SK-N-SH (cell line): ENCODE measurements at regions not wholly inside any gene's neighbourhood (a gene's known extent, or its start where the extent isn't known, plus 50 kb on each side); places are given as distances from the start of the nearest gene placed in this dataset.

ENCODE experiments used
- CTCF ChIA-PET: fragments of 300-600, 350-600 bp; formaldehyde crosslinking; extraction: SDS; loops from one replicate; lab custom pipeline; 2021; lab: Yijun Ruan, JAX
- POLR2A ChIA-PET: fragments of 350-600 bp; sonication (Branson Sonifier 250); formaldehyde crosslinking; extraction: SDS; loops from one replicate; lab custom pipeline; 2020; ENCODE audit warnings: antibody characterized with exemption, inconsistent platforms; lab: Yijun Ruan, JAX
- DNase-seq: peaks from one replicate; pipeline ENCODE4 v3.0.0; 2012
- H2AFZ ChIP-seq: fragments of 200-600 bp; sonication (generic); 2 replicates; pipeline ENCODE4 v1.8.1; 2016; ENCODE audit warnings: antibody characterized with exemption, mild to moderate bottlenecking, low read depth
- H3F3A ChIP-seq: fragments of 200-600 bp; sonication (generic); replicated peaks from 2 replicates; pipeline ENCODE3; 2016; ENCODE audit warnings: antibody characterized with exemption, mild to moderate bottlenecking; ENCODE audit not compliant: insufficient read depth
- H3K27ac ChIP-seq, 2 experiments: fragments of 200-500 bp in 1 of 2; fragments of 200-600 bp in 1 of 2; sonication (Bioruptor generic) in 1 of 2; sonication (generic), shearing (Covaris generic) in 1 of 2; 2 replicates each; pipeline versions ENCODE4 v1.5.1 to v1.6.1; 2014 to 2016; ENCODE audit warnings: low read depth in 2 of 2, inconsistent platforms in 1 of 2, low read length in 1 of 2, mild to moderate bottlenecking in 1 of 2, mixed read lengths in 1 of 2
- H3K27me3 ChIP-seq: fragments of 200-600 bp; sonication (generic), shearing (Covaris generic); 2 replicates; pipeline ENCODE4 v1.6.1; 2016; ENCODE audit warnings: mixed run types; ENCODE audit not compliant: insufficient read depth
- H3K36me3 ChIP-seq, 2 experiments: fragments of 200-500 bp in 1 of 2; fragments of 200-600 bp in 1 of 2; sonication (Bioruptor generic) in 1 of 2; sonication (generic) in 1 of 2; replicated peaks in 1 of 2; 2 replicates each; pipeline versions ENCODE3 to v1.5.1; 2014 to 2016; ENCODE audit warnings: low read length in 1 of 2, mild to moderate bottlenecking in 1 of 2; ENCODE audit not compliant: insufficient read depth in 2 of 2, control insufficient read depth in 1 of 2
- H3K4me1 ChIP-seq, 2 experiments: fragments of 200-500 bp in 1 of 2; fragments of 200-600 bp in 1 of 2; sonication (Bioruptor generic) in 1 of 2; sonication (generic), shearing (Covaris generic) in 1 of 2; 2 replicates each; pipeline versions ENCODE4 v1.5.1 to v1.6.1; 2014 to 2016; ENCODE audit warnings: low read depth in 1 of 2, low read length in 1 of 2, mixed run types in 1 of 2; ENCODE audit not compliant: insufficient read depth in 2 of 2, control insufficient read depth in 1 of 2
- H3K4me2 ChIP-seq: fragments of 200-600 bp; sonication (generic), shearing (Covaris generic); 2 replicates; pipeline ENCODE4 v1.6.1; 2017; ENCODE audit warnings: mixed run types
- H3K4me3 ChIP-seq, 2 experiments: fragments of 200-500 bp in 1 of 2; fragments of 200-600 bp in 1 of 2; sonication (Bioruptor generic) in 1 of 2; sonication (generic), shearing (Covaris generic) in 1 of 2; 2 replicates each; pipeline versions ENCODE4 v1.5.1 to v1.8.1; 2014 to 2016; ENCODE audit warnings: low read depth in 2 of 2, inconsistent platforms in 1 of 2, low read length in 1 of 2, mild to moderate bottlenecking in 1 of 2, mixed read lengths in 1 of 2, moderate library complexity in 1 of 2
- H3K79me2 ChIP-seq: fragments of 200-600 bp; sonication (generic); 2 replicates; pipeline ENCODE4 v1.8.1; 2017; ENCODE audit warnings: mild to moderate bottlenecking; ENCODE audit not compliant: insufficient read depth
- H3K9ac ChIP-seq: fragments of 200-600 bp; sonication (generic); 2 replicates; pipeline ENCODE4 v1.6.1; 2017; ENCODE audit warnings: mixed run types
- H3K9me2 ChIP-seq: fragments of 200-600 bp; sonication (generic); 2 replicates; pipeline ENCODE4 v1.6.1; 2017; ENCODE audit warnings: mixed run types
- H3K9me3 ChIP-seq: fragments of 200-600 bp; sonication (generic); 2 replicates; pipeline ENCODE4 v1.6.1; 2017; ENCODE audit warnings: mixed run types, mild to moderate bottlenecking, moderate library complexity
- H4K20me1 ChIP-seq: fragments of 200-600 bp; sonication (generic); 2 replicates; pipeline ENCODE4 v1.6.1; 2017; ENCODE audit warnings: mild to moderate bottlenecking, mixed run types; ENCODE audit not compliant: insufficient read depth
- CHD2 ChIP-seq: fragments of 150-350 bp; IDR thresholded peaks from 2 replicates; pipeline ENCODE4 v1.6.1; 2018; ENCODE audit warnings: low read length; ENCODE audit not compliant: partially characterized antibody
- ELF1 ChIP-seq: IDR thresholded peaks from 2 replicates; pipeline ENCODE4 v1.4.0; 2012
- EZH2phosphoT487 ChIP-seq: fragments of 200-600 bp; sonication (generic); IDR thresholded peaks from 2 replicates; pipeline ENCODE4 v1.6.1; 2017; ENCODE audit warnings: low read depth, mixed run types, mild to moderate bottlenecking, antibody characterized with exemption, moderate library complexity, borderline replicate concordance
- FOSL2 ChIP-seq: IDR thresholded peaks from 2 replicates; pipeline ENCODE4 v1.4.0; 2012; ENCODE audit warnings: low read depth, mild to moderate bottlenecking, moderate library complexity, borderline replicate concordance
- FOXM1 ChIP-seq: IDR thresholded peaks from 2 replicates; pipeline ENCODE4 v1.4.0; 2012; ENCODE audit warnings: low read depth, mild to moderate bottlenecking
- JUND ChIP-seq: IDR thresholded peaks from 2 replicates; pipeline ENCODE4 v1.4.0; 2012
- MXI1 ChIP-seq: IDR thresholded peaks from 2 replicates; pipeline ENCODE4 v1.6.1; 2012; ENCODE audit warnings: mild to moderate bottlenecking, low read depth, low read length, improper control_type of control experiment
- POLR2AphosphoS5 ChIP-seq: IDR thresholded peaks from 2 replicates; pipeline ENCODE4 v1.6.1; 2012; ENCODE audit warnings: low read depth, low read length
- RAD21 ChIP-seq: IDR thresholded peaks from 2 replicates; pipeline ENCODE4 v1.6.1; 2012; ENCODE audit warnings: mild to moderate bottlenecking, low read length
- RCOR1 ChIP-seq: fragments of 150-350 bp; IDR thresholded peaks from 2 replicates; pipeline ENCODE4 v1.6.1; 2017; ENCODE audit warnings: antibody characterized with exemption, low read length
- RXRA ChIP-seq: IDR thresholded peaks from 2 replicates; pipeline ENCODE4 v1.4.0; 2012; ENCODE audit warnings: low read depth, mild to moderate bottlenecking, borderline replicate concordance
- SIN3A ChIP-seq: IDR thresholded peaks from 2 replicates; pipeline ENCODE4 v1.6.1; 2012; ENCODE audit warnings: low read depth, mild to moderate bottlenecking, low read length, moderate library complexity, borderline replicate concordance
- SMC3 ChIP-seq: IDR thresholded peaks from 2 replicates; pipeline ENCODE4 v1.6.1; 2012; ENCODE audit warnings: low read depth, low read length, improper control_type of control experiment
- TAF1 ChIP-seq: IDR thresholded peaks from 2 replicates; pipeline ENCODE4 v1.6.1; 2012; ENCODE audit warnings: low read depth, mild to moderate bottlenecking, low read length, moderate library complexity, borderline replicate concordance
- TCF12 ChIP-seq: IDR thresholded peaks from 2 replicates; pipeline ENCODE4 v1.4.0; 2012
- YY1 ChIP-seq: IDR thresholded peaks from 2 replicates; pipeline ENCODE4 v1.4.0; 2012; ENCODE audit warnings: low read depth, mild to moderate bottlenecking
- WGBS: methylation state at CpG from one replicate; pipeline ENCODE4 v1.1.6; 2017; ENCODE audit warnings: low lambda C conversion rate; 5-methylcytosine and 5-hydroxymethylcytosine counted together
- TF ChIP-seq, protein P1 (sequence below): IDR thresholded peaks from 2 replicates; pipeline ENCODE4 v1.4.0; 2012; ENCODE audit warnings: low read depth, borderline replicate concordance
- TF ChIP-seq, protein P2 (sequence below): fragments of 150-350 bp; IDR thresholded peaks from 2 replicates; pipeline ENCODE4 v1.6.1; 2017; ENCODE audit warnings: antibody characterized with exemption, low read length, low read depth, borderline replicate concordance

DNA sequence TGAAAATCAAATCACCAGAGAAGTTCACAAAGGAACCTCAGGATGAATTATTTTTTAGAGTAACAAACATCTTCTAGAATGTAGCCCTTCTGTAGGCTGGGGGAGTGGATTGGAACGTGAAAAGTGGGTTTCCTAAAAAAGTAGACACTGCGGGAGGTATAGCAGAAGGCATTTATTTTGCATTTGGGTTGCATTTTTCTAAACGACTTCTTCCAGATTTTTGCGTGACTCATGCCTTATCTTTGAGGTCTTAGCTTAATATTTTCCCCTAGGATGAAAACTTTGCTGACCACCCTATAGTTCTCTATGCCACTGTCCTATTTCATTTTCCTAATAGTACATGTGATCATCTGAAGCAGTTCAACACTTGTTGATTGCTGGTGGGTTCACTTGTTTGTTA, 112.7 kb upstream of the JCAD start:
- TF ChIP-seq FOSL2: peak; percentile 12; the same call in 1 of the 2 replicates
- no peak for TF ChIP-seq RAD21
- H3K4me2 ChIP-seq: peak overlapping the region; percentile 38; the same call in 1 of the 2 replicates

DNA sequence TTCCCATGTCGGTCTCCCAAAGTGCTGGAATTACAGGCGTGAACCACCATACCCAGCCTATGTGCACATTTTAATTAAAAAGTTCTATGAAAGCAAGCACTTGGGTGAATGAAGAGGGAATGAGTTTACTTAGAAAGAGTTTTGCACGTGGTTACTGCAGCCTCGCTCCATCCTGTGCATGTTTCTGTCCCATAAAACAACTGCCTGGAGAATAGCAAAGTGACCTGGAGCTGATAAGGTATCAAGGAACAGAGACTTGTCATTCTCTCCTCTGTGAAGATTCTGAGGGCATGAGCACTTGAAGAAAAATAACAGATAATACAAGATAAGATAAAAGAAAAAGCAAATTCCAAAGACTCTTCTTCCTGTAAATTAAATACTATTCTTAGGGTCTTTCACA, 112.2 kb upstream of the JCAD start:
- CTCF ChIA-PET: no interaction called here
- peak overlapping the region in 1 of 2 experiments; percentile 73; a peak in 2 of 4 replicates for H3K27ac ChIP-seq
- TF ChIP-seq CHD2: no peak
- TF ChIP-seq, protein P1, sequence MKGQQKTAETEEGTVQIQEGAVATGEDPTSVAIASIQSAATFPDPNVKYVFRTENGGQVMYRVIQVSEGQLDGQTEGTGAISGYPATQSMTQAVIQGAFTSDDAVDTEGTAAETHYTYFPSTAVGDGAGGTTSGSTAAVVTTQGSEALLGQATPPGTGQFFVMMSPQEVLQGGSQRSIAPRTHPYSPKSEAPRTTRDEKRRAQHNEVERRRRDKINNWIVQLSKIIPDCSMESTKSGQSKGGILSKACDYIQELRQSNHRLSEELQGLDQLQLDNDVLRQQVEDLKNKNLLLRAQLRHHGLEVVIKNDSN: no peak
- TF ChIP-seq ELF1: no peak
- no peak for TF ChIP-seq RAD21
- no peak for TF ChIP-seq MXI1
- no peak for TF ChIP-seq SMC3
- no peak for TF ChIP-seq FOSL2
- no peak for TF ChIP-seq TAF1
- no peak for TF ChIP-seq YY1
- TF ChIP-seq, protein P2, sequence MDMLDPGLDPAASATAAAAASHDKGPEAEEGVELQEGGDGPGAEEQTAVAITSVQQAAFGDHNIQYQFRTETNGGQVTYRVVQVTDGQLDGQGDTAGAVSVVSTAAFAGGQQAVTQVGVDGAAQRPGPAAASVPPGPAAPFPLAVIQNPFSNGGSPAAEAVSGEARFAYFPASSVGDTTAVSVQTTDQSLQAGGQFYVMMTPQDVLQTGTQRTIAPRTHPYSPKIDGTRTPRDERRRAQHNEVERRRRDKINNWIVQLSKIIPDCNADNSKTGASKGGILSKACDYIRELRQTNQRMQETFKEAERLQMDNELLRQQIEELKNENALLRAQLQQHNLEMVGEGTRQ: no peak
- no peak for TF ChIP-seq JUND
- TF ChIP-seq FOXM1: no peak
- no peak for TF ChIP-seq POLR2AphosphoS5
- TF ChIP-seq RXRA: no peak
- no peak for TF ChIP-seq SIN3A
- TF ChIP-seq RCOR1: no peak
- TF ChIP-seq TCF12: no peak
- TF ChIP-seq EZH2phosphoT487: no peak
- POLR2A ChIA-PET: no interaction called here
- H3K4me3 ChIP-seq: no peak overlapping the region
- peaks cover 2 to 15% of the 10 kb centered on the region in 2 experiments; a peak in 3 of 4 replicates for H3K4me1 ChIP-seq
- H4K20me1 ChIP-seq: no peaks in the 10 kb centered on the region
- 90% methylated on average over 4 of the region's 4 CpGs for WGBS
- H3K4me2 ChIP-seq: peak overlapping the region; percentile 38; the same call in 1 of the 2 replicates
- H3K27me3 ChIP-seq: no peaks in the 10 kb centered on the region
- DNase-seq: no peak
- no peaks in the 10 kb centered on the region for H3K79me2 ChIP-seq
- H3K36me3 ChIP-seq: no peaks in the 10 kb centered on the region
- H3K9ac ChIP-seq: no peak overlapping the region
- H3F3A ChIP-seq: peaks cover 28% of the 10 kb centered on the region
- H3K9me3 ChIP-seq: no peaks in the 10 kb centered on the region
- no peak overlapping the region for H2AFZ ChIP-seq
- no peaks in the 10 kb centered on the region for H3K9me2 ChIP-seq

More for the DNA sequence above, 112.7 kb upstream of the JCAD start:
- H3K27ac ChIP-seq: peak overlapping the region in 1 of 2 experiments; percentile 73; a peak in 1 of 4 replicates
- H3K79me2 ChIP-seq: no peaks in the 10 kb centered on the region
- no peaks in the 10 kb centered on the region for H3K27me3 ChIP-seq
- POLR2A ChIA-PET: no interaction called here
- H4K20me1 ChIP-seq: no peaks in the 10 kb centered on the region
- no peak for DNase-seq
- H2AFZ ChIP-seq: no peak overlapping the region
- no peak overlapping the region for H3K4me3 ChIP-seq
- H3K36me3 ChIP-seq: no peaks in the 10 kb centered on the region
- no peaks in the 10 kb centered on the region for H3K9me3 ChIP-seq
- CTCF ChIA-PET: no interaction called here
- H3K9ac ChIP-seq: no peak overlapping the region
- peaks cover 28% of the 10 kb centered on the region for H3F3A ChIP-seq
- H3K9me2 ChIP-seq: no peaks in the 10 kb centered on the region
- 53% methylated on average over 4 of the region's 4 CpGs for WGBS
- H3K4me1 ChIP-seq: peaks cover 2 to 15% of the 10 kb centered on the region in 2 experiments; a peak in 3 of 4 replicates
